Spleen (tissue), 11 donors: ENCODE measurements at regions not wholly inside any gene's neighbourhood (a gene's known extent, or its start where the extent isn't known, plus 50 kb on each side); places are given as distances from the start of the nearest gene placed in this dataset.

ENCODE experiments used
- DNase-seq: peaks from one replicate; pipeline ENCODE4 v3.0.0-alpha.2; 2020
- H3K27ac ChIP-seq, 8 donors: fragments of 200-600 bp; sonication (generic) in 7 of 8; 1 replicate in 4 of 8; 2 replicates in 4 of 8; pipeline versions ENCODE4 v1.5.0 to v1.8.0; 2016 to 2021; ENCODE audit warnings: inconsistent platforms in 4 of 8, mild to moderate bottlenecking in 4 of 8, moderate library complexity in 1 of 8
- H3K27me3 ChIP-seq, 7 donors: fragments of 200-600 bp; sonication (generic) in 6 of 7; replicated peaks in 1 of 7; 1 replicate in 4 of 7; 2 replicates in 3 of 7; pipeline versions ENCODE4 v1.5.0 to v1.8.0; 2016 to 2021; ENCODE audit warnings: inconsistent platforms in 3 of 7, mild to moderate bottlenecking in 1 of 7
- H3K36me3 ChIP-seq, 6 donors: fragments of 200-600 bp; sonication (generic) in 5 of 6; 1 replicate in 4 of 6; 2 replicates in 2 of 6; pipeline versions ENCODE4 v1.5.0 to v1.8.0; 2016 to 2021; ENCODE audit warnings: inconsistent platforms in 2 of 6
- H3K4me1 ChIP-seq, 6 donors: fragments of 200-600 bp; sonication (generic) in 5 of 6; 1 replicate in 3 of 6; 2 replicates in 3 of 6; pipeline versions ENCODE4 v1.5.0 to v1.8.0; 2016 to 2021; ENCODE audit warnings: inconsistent platforms in 3 of 6
- H3K4me3 ChIP-seq, 8 donors: fragments of 200-600 bp; sonication (generic) in 7 of 8; 1 replicate in 4 of 8; 2 replicates in 4 of 8; pipeline versions ENCODE4 v1.5.0 to v1.8.0; 2016 to 2021; ENCODE audit warnings: inconsistent platforms in 4 of 8, mild to moderate bottlenecking in 4 of 8, moderate library complexity in 2 of 8
- H3K9me3 ChIP-seq, 8 donors: fragments of 200-600 bp; sonication (generic) in 7 of 8; 1 replicate in 4 of 8; 2 replicates in 4 of 8; pipeline versions ENCODE4 v1.5.0 to v1.8.0; 2016 to 2021; ENCODE audit warnings: inconsistent platforms in 4 of 8
- CTCF ChIP-seq, 11 experiments: fragments of 200-600 bp in 7 of 11; fragments of 450-650 bp in 4 of 11; sonication (generic) in 4 of 11; IDR thresholded peaks in 8 of 11; conservative IDR thresholded peaks in 3 of 11; 1 replicate in 7 of 11; 2 replicates in 4 of 11; pipeline versions ENCODE4 v1.4.0 to v1.8.0; 2016 to 2021; ENCODE audit warnings: antibody characterized with exemption in 11 of 11, inconsistent platforms in 4 of 11, mild to moderate bottlenecking in 1 of 11
- POLR2A ChIP-seq, 3 donors: fragments of 450-650 bp; IDR thresholded peaks; one replicate each; pipeline ENCODE4 v1.5.1; 2017; ENCODE audit warnings: antibody characterized with exemption in 3 of 3, mild to moderate bottlenecking in 1 of 3
- POLR2AphosphoS5 ChIP-seq, 3 donors: sonication (generic); formaldehyde crosslinking; IDR thresholded peaks; one replicate each; pipeline ENCODE4 v1.5.1; 2017; ENCODE audit warnings: antibody characterized with exemption in 3 of 3
- WGBS, 5 donors: extraction: QIAGEN DNeasy Blood & Tissue Kit in 3 of 5; methylation state at CpG; one replicate each; pipeline versions ENCODE4 v1.1.5 to v1.1.7; 2013 to 2018; 5-methylcytosine and 5-hydroxymethylcytosine counted together
- intact Hi-C: fragments of 100-400 bp; cut with DNase I; formaldehyde crosslinking; loops from one replicate; pipeline ENCODE4 v1.15.0; 2023; ENCODE audit warnings: low total_unique reads
- donor health status: healthy with polysubstance abuse.
- donor health status: DM: no; HTN: no; CAD: no; lungs with moderate emphysema.
- donor health status: DM: no; HTN: no; CAD: no.
- donor health status: Bipolar disorder and iron deficiency.
- donor health status: healthy.
- donor health status: DM: no; HTN: no; CAD: no.
- donor health status: DM: yes; HTN: yes; CAD: no.

GRCh38 chr12:61523276-61523992, 736.8 kb upstream of the USP15 start:
- WGBS, 5 donors, result 75 to 86% (median 83%) methylated on average over 3 of the region's 3 CpGs
- DNase-seq, result no peak
- H3K4me1 ChIP-seq, result no peaks in the 10 kb centered on the region
- TF ChIP-seq CTCF (IDR thresholded peaks at IDR 0.05 in 8 of 11, conservative IDR thresholded peaks at IDR 0.05 in 3 of 11), result no peak
- TF ChIP-seq POLR2A (IDR thresholded peaks at IDR 0.05), result no peak
- no peak for TF ChIP-seq POLR2AphosphoS5 (IDR thresholded peaks at IDR 0.05)
- H3K27ac ChIP-seq, result no peak overlapping the region
- no peaks in the 10 kb centered on the region for H3K36me3 ChIP-seq
- no peak overlapping the region for H3K4me3 ChIP-seq
- intact Hi-C loops, result no loop called here
- no peaks in the 10 kb centered on the region for H3K27me3 ChIP-seq
- H3K9me3 ChIP-seq, result no peaks in the 10 kb centered on the region

GRCh38 chr12:61524851-61525250, 735.4 kb upstream of the USP15 start:
- intact Hi-C loops, result no loop called here
- Histone ChIP-seq H3K27ac (no peak overlapping the region), H3K4me1 (no peaks in the 10 kb centered on the region), H3K4me3 (no peak overlapping the region), H3K9me3 (no peaks in the 10 kb centered on the region), H3K27me3 (no peaks in the 10 kb centered on the region), H3K36me3 (no peaks in the 10 kb centered on the region)
- TF ChIP-seq POLR2A (IDR thresholded peaks at IDR 0.05), result no peak
- TF ChIP-seq POLR2AphosphoS5 (IDR thresholded peaks at IDR 0.05), result no peak
- no peak for DNase-seq
- WGBS, 5 donors, result 47 to 59% (median 50%) methylated on average over 2 of the region's 2 CpGs

- DNase-seq, result no peak
- intact Hi-C loops, result no loop called here
- WGBS, 5 donors, result 79 to 91% (median 87%) methylated on average over 3 of the region's 3 CpGs
- H3K27ac ChIP-seq, result no peak overlapping the region
- H3K4me3 ChIP-seq, result no peak overlapping the region
- no peaks in the 10 kb centered on the region for H3K9me3 ChIP-seq
- TF ChIP-seq POLR2AphosphoS5 (IDR thresholded peaks at IDR 0.05) (no peak), POLR2A (IDR thresholded peaks at IDR 0.05) (no peak), CTCF (IDR thresholded peaks at IDR 0.05 in 8 of 11, conservative IDR thresholded peaks at IDR 0.05 in 3 of 11) (no peak)
- no peaks in the 10 kb centered on the region for H3K27me3 ChIP-seq
- H3K4me1 ChIP-seq, result no peaks in the 10 kb centered on the region
- no peaks in the 10 kb centered on the region for H3K36me3 ChIP-seq
Observed at GRCh38 chr12:61525331-61525730, 734.9 kb upstream of the USP15 start.

- H3K36me3 ChIP-seq, result no peaks in the 10 kb centered on the region
- no peak overlapping the region for H3K4me3 ChIP-seq
- no peak for DNase-seq
- TF ChIP-seq POLR2AphosphoS5 (IDR thresholded peaks at IDR 0.05) (no peak), POLR2A (IDR thresholded peaks at IDR 0.05) (no peak), CTCF (IDR thresholded peaks at IDR 0.05 in 8 of 11, conservative IDR thresholded peaks at IDR 0.05 in 3 of 11) (no peak)
- no peaks in the 10 kb centered on the region for H3K27me3 ChIP-seq
- H3K4me1 ChIP-seq, result no peaks in the 10 kb centered on the region
- H3K27ac ChIP-seq, result no peak overlapping the region
- intact Hi-C loops, result no loop called here
- H3K9me3 ChIP-seq, result no peaks in the 10 kb centered on the region
Observed at GRCh38 chr12:61530456-61530855, 729.7 kb upstream of the USP15 start.
